Keratinocyte (primary cell): ENCODE measurements at regions not wholly inside any gene's neighbourhood (a gene's known extent, or its start where the extent isn't known, plus 50 kb on each side); places are given as distances from the start of the nearest gene placed in this dataset.

ENCODE experiments used
- CTCF ChIP-seq, 3 experiments: IDR thresholded peaks in 1 of 3; conservative IDR thresholded peaks in 1 of 3; optimal IDR thresholded peaks in 1 of 3; 2 replicates in 2 of 3; 3 replicates in 1 of 3; pipeline versions ENCODE3 to v1.5.1; 2011; ENCODE audit warnings: low read length in 3 of 3, mild to moderate bottlenecking in 3 of 3, moderate library complexity in 2 of 3, control low read depth in 1 of 3, inconsistent platforms in 1 of 3; ENCODE audit not compliant: insufficient read depth in 2 of 3; ENCODE audit errors: extremely low read depth in 1 of 3
- EZH2 ChIP-seq: IDR thresholded peaks from one replicate; pipeline ENCODE4 v1.6.1; 2012; ENCODE audit warnings: inconsistent platforms, mild to moderate bottlenecking, low read length, moderate library complexity

GRCh38 chr14:82084813-82085212 lies 551.2 kb upstream of the SEL1L start:
- TF ChIP-seq EZH2, result no peak
- TF ChIP-seq CTCF (optimal IDR thresholded peaks at IDR 0.05 in 1 of 3, IDR thresholded peaks at IDR 0.05 in 1 of 3, conservative IDR thresholded peaks at IDR 0.05 in 1 of 3; ENCODE audit: extremely low read depth in 1 of 3, insufficient read depth in 2 of 3, low read length in 3 of 3), result no peak
